Cardiac muscle cell (in vitro differentiated cells and primary cell): ENCODE measurements at regions not wholly inside any gene's neighbourhood (a gene's known extent, or its start where the extent isn't known, plus 50 kb on each side); places are given as distances from the start of the nearest gene placed in this dataset.

Source experiments
- DNase-seq, 2 donors: peaks; one replicate each; pipeline versions ENCODE4 v3.0.0 to v3.0.0-alpha.2; 2010 to 2017; ENCODE audit warnings: low read depth in 1 of 2, low spot score in 1 of 2
- H3K27ac ChIP-seq: fragments of 200-600 bp; sonication (generic); 2 replicates; pipeline ENCODE4 v1.5.1; 2016
- H3K27me3 ChIP-seq: fragments of 200-600 bp; sonication (generic); 2 replicates; pipeline ENCODE4 v1.6.0; 2016; ENCODE audit warnings: control low read depth
- H3K36me3 ChIP-seq: fragments of 200-600 bp; sonication (generic); 2 replicates; pipeline ENCODE4 v1.5.1; 2016; ENCODE audit warnings: control low read depth
- H3K4me1 ChIP-seq: fragments of 200-600 bp; sonication (generic); 2 replicates; pipeline ENCODE4 v1.8.1; 2017; ENCODE audit warnings: low read depth, mild to moderate bottlenecking, mixed run types
- H3K4me3 ChIP-seq: fragments of 200-600 bp; sonication (generic); 2 replicates; pipeline ENCODE4 v1.5.1; 2016; ENCODE audit warnings: mild to moderate bottlenecking
- H3K9me3 ChIP-seq: fragments of 200-600 bp; sonication (generic); 2 replicates; pipeline ENCODE4 v1.5.1; 2017; ENCODE audit warnings: low read depth, mild to moderate bottlenecking, control low read depth
- TF ChIP-seq, protein P1 (sequence below): IDR thresholded peaks from 2 replicates; pipeline ENCODE4 v1.5.1; 2012; ENCODE audit warnings: low read depth, mild to moderate bottlenecking, low read length

DNA sequence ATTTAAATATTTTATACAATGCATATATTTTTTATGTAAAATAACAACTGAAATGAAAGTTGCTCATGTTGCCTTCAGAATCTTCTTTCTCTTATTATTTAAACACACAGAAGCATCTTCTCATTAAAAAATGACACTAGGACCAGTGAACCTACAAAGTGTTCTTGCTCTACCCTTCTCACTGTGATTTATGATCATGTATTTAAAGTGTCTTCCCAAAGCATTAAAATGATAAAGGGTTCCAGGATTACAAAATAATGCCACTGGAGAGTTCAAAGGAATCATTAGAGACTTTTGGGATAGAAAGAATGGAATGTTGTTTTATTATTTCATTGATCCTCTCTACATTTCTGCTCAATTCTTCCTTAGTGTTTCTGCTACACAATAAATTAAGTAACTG is 643.6 kb upstream of the SLITRK1 start:
- no peaks in the 10 kb centered on the region for H3K27me3 ChIP-seq
- H3K36me3 ChIP-seq: no peaks in the 10 kb centered on the region
- no peak for DNase-seq
- no peak overlapping the region for H3K27ac ChIP-seq
- TF ChIP-seq, protein P1, sequence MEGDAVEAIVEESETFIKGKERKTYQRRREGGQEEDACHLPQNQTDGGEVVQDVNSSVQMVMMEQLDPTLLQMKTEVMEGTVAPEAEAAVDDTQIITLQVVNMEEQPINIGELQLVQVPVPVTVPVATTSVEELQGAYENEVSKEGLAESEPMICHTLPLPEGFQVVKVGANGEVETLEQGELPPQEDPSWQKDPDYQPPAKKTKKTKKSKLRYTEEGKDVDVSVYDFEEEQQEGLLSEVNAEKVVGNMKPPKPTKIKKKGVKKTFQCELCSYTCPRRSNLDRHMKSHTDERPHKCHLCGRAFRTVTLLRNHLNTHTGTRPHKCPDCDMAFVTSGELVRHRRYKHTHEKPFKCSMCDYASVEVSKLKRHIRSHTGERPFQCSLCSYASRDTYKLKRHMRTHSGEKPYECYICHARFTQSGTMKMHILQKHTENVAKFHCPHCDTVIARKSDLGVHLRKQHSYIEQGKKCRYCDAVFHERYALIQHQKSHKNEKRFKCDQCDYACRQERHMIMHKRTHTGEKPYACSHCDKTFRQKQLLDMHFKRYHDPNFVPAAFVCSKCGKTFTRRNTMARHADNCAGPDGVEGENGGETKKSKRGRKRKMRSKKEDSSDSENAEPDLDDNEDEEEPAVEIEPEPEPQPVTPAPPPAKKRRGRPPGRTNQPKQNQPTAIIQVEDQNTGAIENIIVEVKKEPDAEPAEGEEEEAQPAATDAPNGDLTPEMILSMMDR: no peak
- H3K9me3 ChIP-seq: no peaks in the 10 kb centered on the region
- H3K4me1 ChIP-seq: no peaks in the 10 kb centered on the region
- H3K4me3 ChIP-seq: no peak overlapping the region

DNA sequence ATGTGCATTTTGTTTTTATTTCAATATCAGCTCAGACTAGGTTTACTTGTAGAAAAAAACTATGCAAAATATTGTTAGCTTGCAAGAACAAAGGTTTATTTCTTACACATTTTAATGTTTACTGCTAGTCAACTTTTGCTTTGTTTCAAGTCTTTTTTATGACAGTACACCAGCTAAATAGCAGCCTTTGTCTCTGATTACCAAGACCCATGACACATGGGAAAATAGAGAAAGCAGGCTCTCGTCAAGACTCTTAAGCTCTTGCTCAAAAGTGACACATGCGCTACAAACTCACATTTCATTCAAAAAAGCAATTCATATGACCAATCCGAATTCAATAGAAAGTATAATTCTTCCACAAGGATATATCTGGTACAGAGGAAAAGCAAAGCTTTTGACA is 642.3 kb upstream of the SLITRK1 start:
- no peak overlapping the region for H3K27ac ChIP-seq
- TF ChIP-seq, protein P1: no peak
- no peaks in the 10 kb centered on the region for H3K27me3 ChIP-seq
- no peaks in the 10 kb centered on the region for H3K36me3 ChIP-seq
- no peaks in the 10 kb centered on the region for H3K4me1 ChIP-seq
- H3K4me3 ChIP-seq: no peak overlapping the region
- no peak for DNase-seq
- H3K9me3 ChIP-seq: no peaks in the 10 kb centered on the region

DNA sequence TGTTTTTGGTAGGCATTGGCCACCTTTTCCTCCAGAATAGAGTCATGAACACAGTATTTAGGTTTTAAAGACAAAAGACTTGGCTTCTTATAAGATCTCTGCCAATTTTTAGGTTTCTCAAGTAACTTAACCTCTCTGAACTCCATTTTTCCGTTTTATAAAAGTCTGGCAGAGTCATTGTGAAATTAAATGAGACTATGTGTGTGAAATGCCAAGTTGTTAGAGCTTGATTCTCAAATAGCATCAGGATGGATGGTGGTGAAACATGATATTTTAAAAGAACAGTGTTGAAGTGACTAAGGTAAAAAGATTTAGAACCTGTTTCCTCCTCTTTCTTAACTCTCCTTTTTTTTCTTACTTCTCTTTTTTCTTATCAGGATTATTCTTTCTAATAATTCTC is 617.7 kb upstream of the SLITRK1 start:
- Histone ChIP-seq H3K9me3 (no peaks in the 10 kb centered on the region), H3K4me3 (no peak overlapping the region), H3K27me3 (no peaks in the 10 kb centered on the region), H3K4me1 (no peaks in the 10 kb centered on the region), H3K36me3 (no peaks in the 10 kb centered on the region), H3K27ac (no peak overlapping the region)
- TF ChIP-seq, protein P1: no peak
- DNase-seq: no peak

DNA sequence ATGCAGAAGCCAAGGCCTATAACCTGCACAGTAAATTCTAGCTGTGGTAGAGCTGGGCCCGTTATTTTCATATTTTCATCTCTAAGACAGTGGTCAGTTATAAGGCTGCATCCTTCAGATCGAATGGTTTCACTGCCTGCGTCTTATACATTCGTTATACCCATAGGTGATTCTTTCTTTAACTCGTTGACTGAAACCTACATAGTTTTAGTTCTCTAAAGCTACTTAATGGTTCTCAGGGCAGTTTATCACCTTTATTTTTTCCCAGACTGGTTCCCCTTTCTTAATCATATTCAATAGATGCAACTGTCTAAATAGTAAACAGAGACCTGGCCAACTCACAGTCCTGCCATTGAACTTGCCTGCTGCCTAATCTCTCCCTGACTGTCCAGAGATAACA is 615.3 kb upstream of the SLITRK1 start:
- TF ChIP-seq, protein P1: no peak
- Histone ChIP-seq H3K27ac (no peak overlapping the region), H3K4me3 (no peak overlapping the region), H3K36me3 (no peaks in the 10 kb centered on the region), H3K4me1 (no peaks in the 10 kb centered on the region), H3K9me3 (no peaks in the 10 kb centered on the region), H3K27me3 (no peaks in the 10 kb centered on the region)
- DNase-seq: no peak

DNA sequence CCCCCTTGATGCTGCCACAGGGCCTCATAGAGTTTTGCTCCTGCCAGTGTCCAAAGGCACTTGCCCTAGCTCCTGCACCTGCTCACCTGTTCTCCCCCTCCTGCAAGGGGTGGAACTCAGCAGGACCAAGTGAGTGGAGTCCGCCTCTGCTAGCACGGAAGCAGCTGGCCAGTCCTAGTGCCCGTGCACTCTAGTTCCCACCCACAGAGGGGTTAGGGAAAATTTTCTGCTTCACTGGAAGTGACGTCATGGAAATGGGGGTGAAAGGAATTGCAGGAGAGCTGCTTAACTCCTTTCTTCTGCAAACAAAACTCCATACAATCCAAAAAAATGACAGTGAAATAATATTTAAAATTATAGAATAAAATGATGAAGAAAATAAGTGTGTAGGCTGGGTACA is 609.7 kb upstream of the SLITRK1 start:
- TF ChIP-seq, protein P1: no peak

DNA sequence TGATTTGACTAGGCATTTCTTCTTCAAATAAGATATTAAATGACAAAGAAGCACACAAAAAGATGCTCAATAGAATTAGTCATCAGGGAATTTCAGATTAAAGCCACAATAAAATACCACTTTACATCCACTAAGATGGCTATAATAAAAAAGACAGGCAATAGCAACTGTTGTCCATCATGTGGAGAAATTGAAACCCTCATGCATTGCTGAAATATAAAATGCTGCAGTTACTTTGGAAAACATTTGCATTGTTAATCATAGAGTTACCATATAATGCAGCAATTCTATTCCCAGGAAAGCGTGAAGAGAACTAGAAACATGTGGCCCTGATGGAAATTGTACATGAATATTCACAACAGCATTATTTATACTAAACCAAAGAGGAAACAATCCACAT is 605.5 kb upstream of the SLITRK1 start:
- H3K36me3 ChIP-seq: no peaks in the 10 kb centered on the region
- TF ChIP-seq, protein P1: no peak
- no peak for DNase-seq
- no peak overlapping the region for H3K4me3 ChIP-seq
- no peak overlapping the region for H3K27ac ChIP-seq
- H3K27me3 ChIP-seq: no peaks in the 10 kb centered on the region
- no peaks in the 10 kb centered on the region for H3K4me1 ChIP-seq
- H3K9me3 ChIP-seq: no peaks in the 10 kb centered on the region

More for the DNA sequence above, 609.7 kb upstream of the SLITRK1 start:
- H3K4me3 ChIP-seq: no peak overlapping the region
- H3K27me3 ChIP-seq: no peaks in the 10 kb centered on the region
- H3K27ac ChIP-seq: no peak overlapping the region
- no peaks in the 10 kb centered on the region for H3K4me1 ChIP-seq
- no peaks in the 10 kb centered on the region for H3K9me3 ChIP-seq
- H3K36me3 ChIP-seq: no peaks in the 10 kb centered on the region
- no peak for DNase-seq
